Right lung (tissue), 2 donors: ENCODE measurements at regions not wholly inside any gene's neighbourhood (a gene's known extent, or its start where the extent isn't known, plus 50 kb on each side); places are given as distances from the start of the nearest gene placed in this dataset.
"Not testable (repeated sequence)": the region's sequence is repeated elsewhere in the genome, so short reads cannot be mapped to it uniquely, and the experiment has no call there.

Source experiments
- DNase-seq, 2 donors: peaks; one replicate each; pipeline ENCODE4 v3.0.0-alpha.2; 2013

DNA sequence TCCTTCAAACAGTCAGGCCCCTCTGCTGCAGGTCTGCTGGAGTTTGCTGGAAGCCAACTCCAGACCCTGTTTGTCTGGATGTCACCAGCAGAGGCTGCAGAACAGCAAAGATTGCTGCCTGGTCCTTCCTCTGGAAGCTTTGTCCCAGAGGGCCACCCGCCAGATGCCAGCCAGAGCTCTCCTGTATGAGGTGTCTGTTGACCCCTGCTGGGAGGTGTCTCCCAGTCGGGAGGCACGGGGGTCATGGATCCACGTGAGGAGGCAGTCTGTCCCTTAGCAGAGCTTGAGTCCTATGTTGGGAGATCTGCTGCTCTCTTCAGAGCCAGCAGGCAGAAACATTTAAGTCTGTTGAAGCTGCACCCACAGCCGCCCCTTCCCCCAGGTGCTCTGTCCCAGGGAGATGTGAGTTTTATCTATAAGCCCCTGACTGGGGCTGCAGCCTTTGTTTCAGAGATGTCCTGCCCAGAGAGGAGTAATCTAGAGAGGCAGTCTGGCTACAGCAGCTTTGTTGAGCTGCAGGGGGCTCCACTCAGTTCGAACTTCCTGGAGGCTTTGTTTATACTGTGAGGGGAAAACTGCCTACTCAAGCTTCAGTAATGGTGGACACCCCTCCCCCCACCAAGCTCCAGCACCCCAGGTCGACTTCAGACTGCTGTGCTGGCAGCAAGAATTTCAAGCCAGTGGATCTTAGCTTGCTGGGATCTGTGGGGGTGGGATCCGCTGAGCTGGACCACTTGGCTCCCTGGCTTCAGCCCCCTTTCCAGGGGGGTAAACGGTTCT, 72.1 kb downstream of the OGFRL1 start:
- not testable (repeated sequence) for DNase-seq

- DNase-seq, result no peak
Observed at GRCh38 chr6:71364889-71365542, 76.4 kb downstream of the OGFRL1 start.

- no peak for DNase-seq
Observed at GRCh38 chr6:71367756-71368155, 79.1 kb downstream of the OGFRL1 start.

DNA sequence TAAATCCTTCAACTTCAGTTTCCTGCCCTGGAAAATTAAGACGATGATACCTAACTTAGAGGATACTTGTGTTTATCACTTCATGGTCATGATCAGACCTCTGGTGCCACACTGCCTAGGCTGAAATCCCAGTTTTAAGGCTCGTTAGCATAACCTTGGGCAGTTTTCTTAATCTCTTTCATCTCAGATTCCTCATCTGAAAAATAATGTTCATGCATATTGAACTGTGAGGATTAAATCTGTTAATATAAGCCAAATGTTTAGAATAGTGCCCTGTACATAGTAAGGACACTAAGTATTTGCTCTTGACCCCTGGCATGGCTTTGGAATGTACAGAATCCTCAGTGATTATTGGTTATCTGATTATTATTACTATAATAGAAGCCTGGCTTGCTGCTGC, 79.7 kb downstream of the OGFRL1 start:
- DNase-seq, result no peak

- no peak for DNase-seq
Observed at GRCh38 chr6:71371559-71371958, 82.9 kb downstream of the OGFRL1 start.

- no peak for DNase-seq
Observed at GRCh38 chr6:71373943-71374342, 85.3 kb downstream of the OGFRL1 start.

- no peak for DNase-seq
Observed at GRCh38 chr6:71375676-71376075, 87.1 kb downstream of the OGFRL1 start.

GRCh38 chr6:71376830-71377229, 88.2 kb downstream of the OGFRL1 start:
- no peak for DNase-seq

DNA sequence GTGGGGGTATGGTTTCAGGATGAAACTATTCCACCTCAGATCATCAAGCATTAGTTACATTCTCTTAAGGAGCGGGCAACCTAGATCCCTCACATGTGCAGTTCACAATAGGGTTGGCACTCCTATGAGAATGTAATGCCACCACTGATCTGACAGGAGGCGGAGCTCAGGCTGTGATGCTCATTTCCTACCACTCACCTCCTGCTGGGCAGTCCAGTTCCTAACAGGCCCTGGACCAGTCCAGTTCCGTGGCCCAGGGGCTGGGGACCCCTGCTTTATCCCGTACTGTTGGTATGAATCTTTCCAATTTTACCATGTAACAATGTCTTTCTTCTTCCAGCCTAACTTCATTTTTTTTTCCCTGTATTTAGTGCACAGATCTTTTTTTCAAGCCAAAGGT, 94.9 kb downstream of the OGFRL1 start:
- DNase-seq, result no peak

DNA sequence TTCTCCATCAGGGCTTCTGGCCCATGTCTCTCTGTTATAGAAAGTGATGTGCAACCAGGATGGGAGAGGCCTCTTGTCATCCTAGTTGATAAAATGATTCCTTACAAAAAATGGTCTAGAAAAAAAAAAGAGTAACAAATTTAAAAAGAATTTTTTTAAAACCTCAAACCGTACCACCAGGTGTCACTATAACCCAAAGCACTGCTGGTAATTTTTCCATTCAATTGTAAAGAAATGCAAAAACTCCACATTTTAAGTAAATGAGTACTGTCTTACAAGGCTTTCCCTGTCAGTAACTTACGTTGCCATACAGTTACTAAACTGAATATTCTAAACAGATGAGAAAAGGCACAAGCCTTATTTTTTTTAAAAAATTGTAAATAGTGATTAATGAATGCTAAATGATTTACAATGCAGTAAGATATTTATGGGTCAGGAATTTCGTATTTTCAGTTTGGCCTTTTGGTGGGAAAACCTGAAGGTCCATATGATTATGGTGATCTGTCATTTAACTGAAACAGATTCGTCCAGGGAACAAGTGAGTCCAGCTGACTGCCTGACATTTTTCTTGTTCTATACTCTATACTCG, 95.4 kb downstream of the OGFRL1 start:
- peak; percentile 45 to 59 for DNase-seq

- no peak for DNase-seq
Observed at GRCh38 chr6:71385111-71385822, 96.7 kb downstream of the OGFRL1 start.

- no peak for DNase-seq
Observed at GRCh38 chr6:71386215-71386614, 97.6 kb downstream of the OGFRL1 start.

- no peak for DNase-seq
Observed at GRCh38 chr6:71387179-71387578, 98.6 kb downstream of the OGFRL1 start.

- DNase-seq, result no peak
Observed at GRCh38 chr6:71388068-71388744, 99.6 kb downstream of the OGFRL1 start.

GRCh38 chr6:71388856-71389527, 100.4 kb downstream of the OGFRL1 start:
- DNase-seq, result no peak

DNA sequence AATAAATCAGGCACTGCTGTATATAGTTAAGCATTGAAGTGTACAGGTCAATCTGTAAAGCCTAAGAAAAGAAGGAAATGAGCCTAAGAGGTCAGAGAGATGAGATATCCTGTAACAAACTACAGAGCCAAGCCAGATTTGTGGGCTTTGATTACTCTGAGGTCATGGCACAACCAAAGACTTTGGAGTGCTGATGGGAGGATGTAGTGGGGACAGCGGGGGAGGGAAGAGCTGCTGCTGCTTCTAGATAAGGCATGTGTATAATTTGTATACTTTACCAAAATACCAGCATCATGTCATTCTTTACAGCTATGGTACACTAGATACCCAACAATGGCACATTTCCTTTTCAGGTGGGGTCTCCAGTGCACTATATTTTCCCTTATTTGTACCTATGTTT, 102.5 kb downstream of the OGFRL1 start:
- DNase-seq, result no peak

DNA sequence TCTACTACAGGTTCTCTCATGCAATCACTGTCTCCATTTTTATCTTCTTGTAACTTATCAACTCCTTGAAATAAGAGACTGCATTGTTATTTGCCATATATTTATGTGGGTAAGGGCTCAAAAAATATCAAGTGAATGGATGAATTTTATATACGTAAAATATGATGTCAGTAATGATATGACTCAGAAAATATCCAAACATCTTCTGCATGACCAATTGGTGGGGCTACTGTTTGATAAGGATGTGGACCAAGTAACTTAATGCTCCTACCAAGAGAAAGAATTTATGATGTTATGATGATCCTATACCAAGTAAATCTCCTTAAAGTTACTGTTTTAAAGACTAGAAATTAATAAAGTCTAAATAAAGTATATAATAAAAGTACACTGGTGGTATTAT, 103.7 kb downstream of the OGFRL1 start:
- DNase-seq, result no peak

DNA sequence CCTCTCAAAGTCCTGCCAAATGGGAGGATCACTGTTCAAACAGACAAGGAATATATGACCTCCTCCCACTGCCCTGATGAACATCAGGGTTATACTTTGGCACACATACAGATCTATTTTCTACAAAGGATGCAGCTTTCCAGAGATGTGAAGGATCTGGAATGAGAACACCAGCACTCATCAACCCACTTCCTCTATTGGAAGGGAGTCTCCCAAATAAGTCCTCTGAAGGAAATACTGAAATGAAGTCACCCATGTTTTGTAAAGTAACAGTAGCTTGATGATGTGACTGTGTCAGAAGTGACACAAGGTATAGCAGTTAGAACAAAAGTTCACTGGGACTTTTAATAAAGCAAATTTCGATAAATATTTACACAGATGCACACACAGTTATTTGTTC, 104.9 kb downstream of the OGFRL1 start:
- DNase-seq, result no peak

DNA sequence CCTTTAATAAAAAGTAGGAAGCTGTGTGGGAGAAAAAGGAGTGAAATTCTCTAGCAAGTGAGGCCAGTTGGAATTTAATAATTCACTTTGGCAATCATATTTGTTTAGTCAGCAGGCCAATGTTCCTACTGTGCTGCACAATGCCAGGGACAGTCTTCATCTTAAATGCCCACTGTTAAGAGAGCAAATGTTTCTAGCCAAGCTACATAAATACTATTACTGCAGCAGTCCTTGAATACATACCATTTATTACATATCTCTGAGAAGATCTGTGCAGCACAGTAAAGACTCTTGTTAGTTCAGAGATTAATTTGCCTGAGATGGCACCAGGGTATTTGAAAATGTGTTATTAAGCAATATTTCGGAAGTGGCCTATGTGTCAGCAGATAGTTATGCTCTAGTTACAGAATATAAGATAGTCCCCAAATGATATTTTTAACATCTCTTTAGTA, 105.4 kb downstream of the OGFRL1 start:
- DNase-seq, result no peak

DNA sequence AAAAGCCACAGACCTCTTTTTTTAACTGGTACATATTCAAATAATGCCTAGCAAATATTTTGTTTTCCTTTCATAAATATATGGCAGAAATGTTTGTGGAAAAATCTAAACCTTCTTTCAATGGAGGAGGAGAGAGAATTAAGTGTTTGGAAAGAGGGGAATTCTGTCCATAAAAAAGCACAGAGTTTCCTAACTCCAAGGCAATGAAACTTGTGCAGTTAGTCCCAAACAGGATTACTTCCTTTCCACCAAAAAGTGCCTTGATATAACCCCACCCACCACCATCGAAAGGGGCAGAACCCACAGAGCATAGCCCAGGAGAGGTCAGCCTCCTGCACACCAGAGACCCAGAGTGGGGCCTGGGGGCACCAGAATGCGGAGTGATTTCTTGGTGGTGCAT, 106.3 kb downstream of the OGFRL1 start:
- DNase-seq, result no peak

DNA sequence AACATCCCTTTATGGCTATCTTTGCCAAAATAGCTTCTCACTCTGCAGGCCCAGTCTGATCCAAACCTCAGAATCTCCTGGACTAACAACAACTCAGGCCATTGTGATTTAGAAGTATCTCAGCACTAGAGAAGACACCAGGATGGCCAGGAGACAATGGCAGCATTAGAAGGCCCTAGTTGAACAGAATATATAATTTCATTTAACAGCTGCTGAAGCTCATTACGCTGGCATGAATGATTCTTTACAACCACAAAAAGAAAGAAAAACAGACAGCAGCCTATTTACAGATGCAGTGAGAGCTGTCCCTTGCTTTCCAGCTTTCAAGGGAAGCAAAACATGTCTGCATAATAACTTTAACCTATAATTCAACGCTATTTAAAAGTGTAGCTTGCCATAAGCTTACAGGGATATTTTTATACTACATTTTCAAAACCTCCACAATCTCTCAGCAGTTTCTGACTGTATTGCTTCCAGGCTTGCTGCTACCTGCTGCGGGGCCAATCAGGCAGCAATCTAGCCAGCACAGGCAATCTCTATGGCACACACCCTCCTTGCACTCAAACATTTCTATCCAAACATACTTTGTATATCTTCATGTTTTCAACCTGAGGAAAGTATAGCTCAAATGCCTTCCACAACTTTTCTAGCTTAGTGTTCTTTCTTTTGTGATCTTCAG, 107.3 kb downstream of the OGFRL1 start:
- no peak for DNase-seq
